Fibroblast of skin of left quadriceps (primary cell): ENCODE measurements at regions not wholly inside any gene's neighbourhood (a gene's known extent, or its start where the extent isn't known, plus 50 kb on each side); places are given as distances from the start of the nearest gene placed in this dataset.

Experiments
- DNase-seq, 2 experiments: peaks; one replicate each; pipeline ENCODE4 v3.0.0-alpha.2; 2013; ENCODE audit warnings: low read depth in 2 of 2

GRCh38 chr9:99365233-99365980 lies 143.3 kb downstream of the SEC61B start:
- peak; percentile 63 to 65 for DNase-seq

- DNase-seq: no peak
Measured at GRCh38 chr9:99366183-99366582, 144.1 kb downstream of the SEC61B start.

GRCh38 chr9:99366621-99367020 lies 144.5 kb downstream of the SEC61B start:
- no peak for DNase-seq

GRCh38 chr9:99368341-99369326 lies 146.6 kb downstream of the SEC61B start:
- peak; percentile 66 to 69 for DNase-seq

GRCh38 chr9:99369327-99369722 lies 147.2 kb downstream of the SEC61B start:
- no peak for DNase-seq

- no peak for DNase-seq
Measured at GRCh38 chr9:99370376-99370775, 148.3 kb downstream of the SEC61B start.

GRCh38 chr9:99371376-99371775 lies 149.3 kb downstream of the SEC61B start:
- no peak for DNase-seq

- DNase-seq: no peak
Measured at GRCh38 chr9:99373912-99374311, 151.8 kb downstream of the SEC61B start.

GRCh38 chr9:99374793-99375192 lies 152.7 kb downstream of the SEC61B start:
- DNase-seq: no peak

GRCh38 chr9:99375481-99375880 lies 153.4 kb downstream of the SEC61B start:
- no peak for DNase-seq

- peak; percentile 65 to 69 for DNase-seq
Measured at GRCh38 chr9:99377790-99378775, 156.0 kb downstream of the SEC61B start.

GRCh38 chr9:99383536-99383935 lies 161.5 kb downstream of the SEC61B start:
- DNase-seq: no peak

GRCh38 chr9:99385215-99385614 lies 163.1 kb downstream of the SEC61B start:
- DNase-seq: no peak

GRCh38 chr9:99385814-99386279 lies 163.8 kb downstream of the SEC61B start:
- DNase-seq: peak; percentile 48 to 55

- no peak for DNase-seq
Measured at GRCh38 chr9:99387431-99387830, 165.3 kb downstream of the SEC61B start.

GRCh38 chr9:99389087-99390033 lies 167.3 kb downstream of the SEC61B start:
- DNase-seq: no peak

GRCh38 chr9:99391937-99392594 lies 170.0 kb downstream of the SEC61B start:
- no peak for DNase-seq

GRCh38 chr9:99392986-99393385 lies 170.9 kb downstream of the SEC61B start:
- DNase-seq: no peak

GRCh38 chr9:99393993-99394392 lies 171.9 kb downstream of the SEC61B start:
- DNase-seq: no peak

- DNase-seq: no peak
Measured at GRCh38 chr9:99398241-99398640, 176.2 kb downstream of the SEC61B start.
